ENCODE measurements at regions not wholly inside any gene's neighbourhood (a gene's known extent, or its start where the extent isn't known, plus 50 kb on each side); places are given as distances from the start of the nearest gene placed in this dataset.

- Histone ChIP-seq H3K4me2 (ENCODE audit: insufficient read depth, low read length) (no peak overlapping the region), H3K36me3 (ENCODE audit: insufficient read depth, low read length) (no peaks in the 10 kb centered on the region), H3K4me1 (ENCODE audit: insufficient read depth, low read length) (peaks cover 6% of the 10 kb centered on the region), H3K79me2 (ENCODE audit: insufficient read depth, low read length) (no peaks in the 10 kb centered on the region), H3K9ac (ENCODE audit: low read depth, low read length) (no peak overlapping the region), H3K4me3 (ENCODE audit: low read depth in 1 of 2, low read length in 2 of 2) (no peak overlapping the region), H4K20me1 (ENCODE audit: insufficient read depth, low read length) (no peaks in the 10 kb centered on the region), H2AFZ (ENCODE audit: low read depth, low read length) (no peak overlapping the region), H3K27ac (ENCODE audit: low read length) (no peak overlapping the region), H3K9me3 (ENCODE audit: insufficient read depth, low read length, severe bottlenecking) (no peaks in the 10 kb centered on the region), H3K27me3 (ENCODE audit: insufficient read depth, low read length, poor library complexity) (no peaks in the 10 kb centered on the region)
- TF ChIP-seq EZH2 (IDR thresholded peaks at IDR 0.05; ENCODE audit: borderline replicate concordance, low read depth, low read length, severe bottlenecking), result no peak
- TF ChIP-seq, protein P1, sequence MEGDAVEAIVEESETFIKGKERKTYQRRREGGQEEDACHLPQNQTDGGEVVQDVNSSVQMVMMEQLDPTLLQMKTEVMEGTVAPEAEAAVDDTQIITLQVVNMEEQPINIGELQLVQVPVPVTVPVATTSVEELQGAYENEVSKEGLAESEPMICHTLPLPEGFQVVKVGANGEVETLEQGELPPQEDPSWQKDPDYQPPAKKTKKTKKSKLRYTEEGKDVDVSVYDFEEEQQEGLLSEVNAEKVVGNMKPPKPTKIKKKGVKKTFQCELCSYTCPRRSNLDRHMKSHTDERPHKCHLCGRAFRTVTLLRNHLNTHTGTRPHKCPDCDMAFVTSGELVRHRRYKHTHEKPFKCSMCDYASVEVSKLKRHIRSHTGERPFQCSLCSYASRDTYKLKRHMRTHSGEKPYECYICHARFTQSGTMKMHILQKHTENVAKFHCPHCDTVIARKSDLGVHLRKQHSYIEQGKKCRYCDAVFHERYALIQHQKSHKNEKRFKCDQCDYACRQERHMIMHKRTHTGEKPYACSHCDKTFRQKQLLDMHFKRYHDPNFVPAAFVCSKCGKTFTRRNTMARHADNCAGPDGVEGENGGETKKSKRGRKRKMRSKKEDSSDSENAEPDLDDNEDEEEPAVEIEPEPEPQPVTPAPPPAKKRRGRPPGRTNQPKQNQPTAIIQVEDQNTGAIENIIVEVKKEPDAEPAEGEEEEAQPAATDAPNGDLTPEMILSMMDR (IDR thresholded peaks at IDR 0.05; ENCODE audit: borderline replicate concordance, extremely low read depth, low read length, poor library complexity, severe bottlenecking), result no peak
- no peak for DNase-seq
- ATAC-seq (ENCODE audit: insufficient read depth, low read depth), result no peak
Observed at GRCh38 chr21:28267449-28267848, 725.2 kb downstream of the LTN1 start.

DNA sequence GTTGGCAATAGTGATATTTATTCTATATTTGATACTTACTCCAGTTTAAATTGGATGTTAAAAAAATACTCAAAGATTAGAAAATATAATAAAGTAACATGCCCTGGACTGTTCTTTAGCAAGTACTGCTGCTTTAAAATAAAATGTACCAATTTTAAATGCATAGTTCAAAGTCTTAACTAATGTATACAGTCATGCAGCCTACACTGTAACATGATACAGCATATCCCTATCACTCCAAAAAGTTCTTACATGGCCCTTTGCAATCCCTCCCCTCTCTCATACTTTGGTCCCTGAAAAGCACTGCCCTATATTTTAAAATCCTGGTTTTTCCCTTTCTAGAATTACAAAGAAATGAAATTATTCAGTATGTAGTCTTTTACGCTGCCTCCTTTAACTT, 726.6 kb downstream of the LTN1 start:
- no peak for TF ChIP-seq EZH2 (IDR thresholded peaks at IDR 0.05; ENCODE audit: borderline replicate concordance, low read depth, low read length, severe bottlenecking)
- TF ChIP-seq, protein P1 (IDR thresholded peaks at IDR 0.05; ENCODE audit: borderline replicate concordance, extremely low read depth, low read length, poor library complexity, severe bottlenecking), result no peak
- H3K4me1 ChIP-seq (ENCODE audit: insufficient read depth, low read length), result no peaks in the 10 kb centered on the region
- no peaks in the 10 kb centered on the region for H3K9me3 ChIP-seq (ENCODE audit: insufficient read depth, low read length, severe bottlenecking)
- H2AFZ ChIP-seq (ENCODE audit: low read depth, low read length), result no peak overlapping the region
- no peak overlapping the region for H3K27ac ChIP-seq (ENCODE audit: low read length)
- H3K9ac ChIP-seq (ENCODE audit: low read depth, low read length), result no peak overlapping the region
- H3K79me2 ChIP-seq (ENCODE audit: insufficient read depth, low read length), result no peaks in the 10 kb centered on the region
- H3K4me3 ChIP-seq (ENCODE audit: low read depth in 1 of 2, low read length in 2 of 2), result no peak overlapping the region
- no peak for ATAC-seq (ENCODE audit: insufficient read depth, low read depth)
- no peaks in the 10 kb centered on the region for H4K20me1 ChIP-seq (ENCODE audit: insufficient read depth, low read length)
- no peak for DNase-seq
- no peaks in the 10 kb centered on the region for H3K27me3 ChIP-seq (ENCODE audit: insufficient read depth, low read length, poor library complexity)
- H3K4me2 ChIP-seq (ENCODE audit: insufficient read depth, low read length), result no peak overlapping the region
- no peaks in the 10 kb centered on the region for H3K36me3 ChIP-seq (ENCODE audit: insufficient read depth, low read length)

- DNase-seq (no peak), ATAC-seq (ENCODE audit: insufficient read depth, low read depth) (no peak)
- Histone ChIP-seq H4K20me1 (ENCODE audit: insufficient read depth, low read length) (no peaks in the 10 kb centered on the region), H3K27ac (ENCODE audit: low read length) (no peak overlapping the region), H3K4me2 (ENCODE audit: insufficient read depth, low read length) (no peak overlapping the region), H3K9me3 (ENCODE audit: insufficient read depth, low read length, severe bottlenecking) (no peaks in the 10 kb centered on the region), H3K9ac (ENCODE audit: low read depth, low read length) (no peak overlapping the region), H3K36me3 (ENCODE audit: insufficient read depth, low read length) (no peaks in the 10 kb centered on the region), H3K27me3 (ENCODE audit: insufficient read depth, low read length, poor library complexity) (no peaks in the 10 kb centered on the region), H3K79me2 (ENCODE audit: insufficient read depth, low read length) (no peaks in the 10 kb centered on the region), H3K4me1 (ENCODE audit: insufficient read depth, low read length) (no peaks in the 10 kb centered on the region), H2AFZ (ENCODE audit: low read depth, low read length) (no peak overlapping the region), H3K4me3 (ENCODE audit: low read depth in 1 of 2, low read length in 2 of 2) (no peak overlapping the region)
- TF ChIP-seq, protein P1 (IDR thresholded peaks at IDR 0.05; ENCODE audit: borderline replicate concordance, extremely low read depth, low read length, poor library complexity, severe bottlenecking), result no peak
- TF ChIP-seq EZH2 (IDR thresholded peaks at IDR 0.05; ENCODE audit: borderline replicate concordance, low read depth, low read length, severe bottlenecking), result no peak
Observed at GRCh38 chr21:28263974-28264373, 728.7 kb downstream of the LTN1 start.

- Histone ChIP-seq H3K4me2 (ENCODE audit: insufficient read depth, low read length) (no peak overlapping the region), H2AFZ (ENCODE audit: low read depth, low read length) (no peak overlapping the region), H3K79me2 (ENCODE audit: insufficient read depth, low read length) (no peaks in the 10 kb centered on the region), H3K4me3 (ENCODE audit: low read depth in 1 of 2, low read length in 2 of 2) (no peak overlapping the region), H3K4me1 (ENCODE audit: insufficient read depth, low read length) (no peaks in the 10 kb centered on the region), H3K27ac (ENCODE audit: low read length) (no peak overlapping the region), H3K27me3 (ENCODE audit: insufficient read depth, low read length, poor library complexity) (no peaks in the 10 kb centered on the region), H3K36me3 (ENCODE audit: insufficient read depth, low read length) (no peaks in the 10 kb centered on the region), H3K9me3 (ENCODE audit: insufficient read depth, low read length, severe bottlenecking) (no peaks in the 10 kb centered on the region), H4K20me1 (ENCODE audit: insufficient read depth, low read length) (no peaks in the 10 kb centered on the region), H3K9ac (ENCODE audit: low read depth, low read length) (no peak overlapping the region)
- DNase-seq (no peak), ATAC-seq (ENCODE audit: insufficient read depth, low read depth) (no peak)
- TF ChIP-seq, protein P1 (IDR thresholded peaks at IDR 0.05; ENCODE audit: borderline replicate concordance, extremely low read depth, low read length, poor library complexity, severe bottlenecking), result no peak
- TF ChIP-seq EZH2 (IDR thresholded peaks at IDR 0.05; ENCODE audit: borderline replicate concordance, low read depth, low read length, severe bottlenecking), result no peak
Observed at GRCh38 chr21:28261298-28261697, 731.4 kb downstream of the LTN1 start.
